ENCODE measurements at regions not wholly inside any gene's neighbourhood (a gene's known extent, or its start where the extent isn't known, plus 50 kb on each side); places are given as distances from the start of the nearest gene placed in this dataset.

GRCh38 chr11:91194546-91194945, 971.7 kb upstream of the CHORDC1 start:
- no CpG with 5 or more reads among the region's 2 CpGs for WGBS, 2 experiments (ENCODE audit: extremely low coverage in 2 of 2, insufficient read length in 1 of 2)
- in situ Hi-C loops (cut with MboI; ENCODE audit: low sequenced_read_pairs), result no loop called here

More at GRCh38 chr11:91194546-91194945, 971.7 kb upstream of the CHORDC1 start:
- POLR2A ChIA-PET (ENCODE audit: unreplicated experiment), result no interaction called here
- Histone ChIP-seq H4K20me1 (ENCODE audit: insufficient read depth, low read length) (no peaks in the 10 kb centered on the region), H4K8ac (ENCODE audit: low read depth in 2 of 2, low read length in 2 of 2) (no peak overlapping the region), H2AK5ac (ENCODE audit: low read depth, low read length) (no peak overlapping the region), H3K14ac (replicated peaks; ENCODE audit: low read depth, low read length) (no peak overlapping the region), H2AFZ (replicated peaks; ENCODE audit: low read length, poor library complexity) (no peak overlapping the region), H3K36me3 (ENCODE audit: control insufficient read depth, insufficient read depth, low read length) (no peaks in the 10 kb centered on the region), H3K56ac (ENCODE audit: extremely low read depth, insufficient read depth, low read length) (no peak overlapping the region), H2BK5ac (ENCODE audit: low read depth, low read length, poor library complexity, severe bottlenecking) (no peak overlapping the region), H3K18ac (ENCODE audit: low read depth, low read length) (no peak overlapping the region), H3K9me3 (ENCODE audit: control insufficient read depth, insufficient read depth, low read length) (no peaks in the 10 kb centered on the region), H4K5ac (ENCODE audit: low read depth, low read length) (no peak overlapping the region), H3K4me2 (ENCODE audit: low read depth, low read length) (no peak overlapping the region), H3K4me3 (ENCODE audit: insufficient read depth, low read depth, low read length) (no peak overlapping the region), H2BK15ac (ENCODE audit: low read depth, low read length) (no peak overlapping the region), H2BK20ac (ENCODE audit: low read depth, low read length) (no peak overlapping the region), H3K79me1 (ENCODE audit: low read depth in 1 of 2, low read length in 2 of 2) (no peaks in the 10 kb centered on the region), H3K4ac (ENCODE audit: low read depth, low read length) (no peak overlapping the region), H3K9me1 (ENCODE audit: insufficient read depth, low read length) (no peaks in the 10 kb centered on the region), H4K91ac (ENCODE audit: insufficient read depth, low read depth, low read length) (no peak overlapping the region), H3K23ac (ENCODE audit: low read depth, low read length) (no peak overlapping the region), H3K9ac (ENCODE audit: low read depth, low read length) (no peak overlapping the region), H2AK9ac (replicated peaks; ENCODE audit: low read depth, low read length, poor library complexity) (no peak overlapping the region), H3K27ac (ENCODE audit: insufficient read depth, low read length) (no peak overlapping the region), H3K27me3 (ENCODE audit: control insufficient read depth, insufficient read depth, low read length) (no peaks in the 10 kb centered on the region), H3K4me1 (ENCODE audit: control insufficient read depth, insufficient read depth, low read length) (no peaks in the 10 kb centered on the region), H2BK120ac (ENCODE audit: low read depth, low read length) (no peak overlapping the region)
- no peak for TF ChIP-seq ELK1 (IDR thresholded peaks at IDR 0.05; ENCODE audit: borderline replicate concordance, low read depth, low read length)
- no peak for TF ChIP-seq MXI1 (IDR thresholded peaks at IDR 0.05; ENCODE audit: borderline replicate concordance, low read depth, low read length)
- no peak for TF ChIP-seq RAD21 (IDR thresholded peaks at IDR 0.05; ENCODE audit: low read length)
- TF ChIP-seq BHLHE40 (IDR thresholded peaks at IDR 0.05; ENCODE audit: low read depth, low read length), result no peak
- TF ChIP-seq RCOR1 (IDR thresholded peaks at IDR 0.05; ENCODE audit: insufficient replicate concordance, low read length), result no peak
- dilution Hi-C loops (cut with HindIII; ENCODE audit: low sequenced_read_pairs, unreplicated experiment), result no loop called here
- CTCF ChIA-PET, result no interaction called here
- no TSS peak for BruUV-seq (replicated peaks)
- DNase-seq (no peak), ATAC-seq (ENCODE audit: low read depth) (no peak)
- intact Hi-C loops (cut with micrococcal nuclease), result no loop called here

All from IMR-90 (cell line).